H9 (cell line): ENCODE measurements at regions not wholly inside any gene's neighbourhood (a gene's known extent, or its start where the extent isn't known, plus 50 kb on each side); places are given as distances from the start of the nearest gene placed in this dataset.

ENCODE experiments used
- DNase-seq: peaks from one replicate; pipeline ENCODE4 v3.0.0-alpha.2; 2017
- H2AFZ ChIP-seq: one replicate; pipeline ENCODE4 v1.6.1; 2013; ENCODE audit warnings: mild to moderate bottlenecking, low read length, control low read depth, moderate library complexity
- H2AK5ac ChIP-seq: 2 replicates; pipeline ENCODE4 v1.6.1; 2013; ENCODE audit warnings: low read length, control low read depth, mixed read lengths; ENCODE audit not compliant: insufficient read length
- H2BK120ac ChIP-seq: one replicate; pipeline ENCODE4 v1.6.1; 2013; ENCODE audit warnings: low read depth, mild to moderate bottlenecking, low read length, control low read depth, inconsistent platforms; ENCODE audit not compliant: poor library complexity, severe bottlenecking
- H2BK12ac ChIP-seq: 2 replicates; pipeline ENCODE4 v1.6.1; 2013; ENCODE audit warnings: low read length, control low read depth, mixed read lengths, low read depth; ENCODE audit not compliant: insufficient read length
- H2BK15ac ChIP-seq: 2 replicates; pipeline ENCODE4 v1.6.1; 2013; ENCODE audit warnings: low read depth, low read length, control low read depth
- H2BK20ac ChIP-seq: one replicate; pipeline ENCODE4 v1.6.1; 2013; ENCODE audit warnings: low read depth, mild to moderate bottlenecking, low read length, control low read depth, inconsistent platforms; ENCODE audit not compliant: poor library complexity, severe bottlenecking
- H2BK5ac ChIP-seq: 2 replicates; pipeline ENCODE4 v1.6.1; 2013; ENCODE audit warnings: low read length, control low read depth, mixed read lengths; ENCODE audit not compliant: insufficient read length
- H3K14ac ChIP-seq: 2 replicates; pipeline ENCODE4 v1.6.1; 2013; ENCODE audit warnings: low read length, control low read depth; ENCODE audit not compliant: insufficient read depth
- H3K18ac ChIP-seq: 2 replicates; pipeline ENCODE4 v1.6.1; 2013; ENCODE audit warnings: low read depth, mild to moderate bottlenecking, mixed read lengths, low read length, control low read depth; ENCODE audit not compliant: insufficient read length
- H3K23ac ChIP-seq: 2 replicates; pipeline ENCODE4 v1.6.1; 2013; ENCODE audit warnings: low read length, control low read depth, mixed read lengths, low read depth; ENCODE audit not compliant: insufficient read length
- H3K23me2 ChIP-seq: 2 replicates; pipeline ENCODE4 v1.6.1; 2013; ENCODE audit warnings: low read depth, mild to moderate bottlenecking, mixed read lengths, low read length, control low read depth; ENCODE audit not compliant: insufficient read length, poor library complexity, severe bottlenecking
- H3K27ac ChIP-seq: 2 replicates; pipeline ENCODE4 v1.5.1; 2013; ENCODE audit warnings: low read length, control low read depth, mixed read lengths, low read depth; ENCODE audit not compliant: insufficient read length
- H3K27me3 ChIP-seq: 2 replicates; pipeline ENCODE4 v1.6.1; 2013; ENCODE audit warnings: low read length, control low read depth, inconsistent platforms; ENCODE audit not compliant: insufficient read depth
- H3K4ac ChIP-seq: 2 replicates; pipeline ENCODE4 v1.6.1; 2013; ENCODE audit warnings: low read depth, mild to moderate bottlenecking, control low read depth, inconsistent platforms, low read length, moderate library complexity
- H3K4me1 ChIP-seq: 2 replicates; pipeline ENCODE4 v1.6.1; 2013; ENCODE audit warnings: low read length, control low read depth, inconsistent platforms; ENCODE audit not compliant: insufficient read depth
- H3K4me2 ChIP-seq: 2 replicates; pipeline ENCODE4 v1.6.1; 2013; ENCODE audit warnings: low read length, control low read depth, mixed read lengths; ENCODE audit not compliant: insufficient read length, insufficient read depth
- H3K56ac ChIP-seq: 2 replicates; pipeline ENCODE4 v1.6.1; 2013; ENCODE audit warnings: low read depth, mild to moderate bottlenecking, mixed read lengths, low read length, control low read depth; ENCODE audit not compliant: insufficient read length
- H3K79me1 ChIP-seq: 2 replicates; pipeline ENCODE4 v1.6.1; 2013; ENCODE audit warnings: low read depth, mild to moderate bottlenecking, moderate library complexity, low read length, control low read depth, inconsistent platforms; ENCODE audit not compliant: insufficient read depth, poor library complexity, severe bottlenecking
- H3K79me2 ChIP-seq: 2 replicates; pipeline ENCODE4 v1.6.1; 2013; ENCODE audit warnings: low read length, control low read depth, inconsistent platforms; ENCODE audit not compliant: insufficient read depth
- H3K9ac ChIP-seq: 2 replicates; pipeline ENCODE4 v1.6.1; 2013; ENCODE audit warnings: low read length, control low read depth, mixed read lengths; ENCODE audit not compliant: insufficient read length; ENCODE audit errors: extremely low read depth
- H3K9me3 ChIP-seq: one replicate; pipeline ENCODE4 v1.6.1; 2013; ENCODE audit warnings: low read depth, low read length, inconsistent platforms; ENCODE audit not compliant: control insufficient read depth
- H3T11ph ChIP-seq: one replicate; pipeline ENCODE4 v1.6.1; 2013; ENCODE audit warnings: mild to moderate bottlenecking, low read length, control low read depth, inconsistent platforms
- H4K20me1 ChIP-seq: one replicate; pipeline ENCODE4 v1.6.1; 2013; ENCODE audit not compliant: control insufficient read depth, insufficient read length, insufficient read depth
- H4K5ac ChIP-seq: 2 replicates; pipeline ENCODE4 v1.6.1; 2013; ENCODE audit warnings: low read depth, mild to moderate bottlenecking, mixed read lengths, low read length, control low read depth; ENCODE audit not compliant: insufficient read length
- H4K8ac ChIP-seq: replicated peaks from 2 replicates; pipeline ENCODE4 v1.6.1; 2013; ENCODE audit warnings: low read length, control low read depth, mixed read lengths, low read depth; ENCODE audit not compliant: insufficient read length
- H4K91ac ChIP-seq: 2 replicates; pipeline ENCODE4 v1.6.1; 2013; ENCODE audit warnings: low read depth, mild to moderate bottlenecking, moderate library complexity, mixed read lengths, low read length, control low read depth; ENCODE audit not compliant: insufficient read length
- H3K27ac Mint-ChIP-seq, 3 experiments: 2 replicates in 2 of 3; 3 replicates in 1 of 3; pipeline ENCODE4 v1.8.0; 2020 to 2021; ENCODE audit warnings: mixed read lengths in 3 of 3, mild to moderate bottlenecking in 1 of 3, moderate library complexity in 1 of 3
- H3K27me3 Mint-ChIP-seq: 2 replicates; pipeline ENCODE4 v1.8.0; 2021; ENCODE audit warnings: low read depth, mild to moderate bottlenecking, moderate library complexity, mixed read lengths
- H3K36me3 Mint-ChIP-seq, 3 experiments: 2 replicates in 2 of 3; 3 replicates in 1 of 3; pipeline ENCODE4 v1.8.0; 2020 to 2021; ENCODE audit warnings: low read depth in 3 of 3, mixed read lengths in 3 of 3; ENCODE audit not compliant: insufficient read depth in 1 of 3
- H3K4me1 Mint-ChIP-seq, 2 experiments: 2 replicates each; pipeline ENCODE4 v1.8.0; 2020; ENCODE audit warnings: mixed read lengths in 2 of 2
- H3K4me3 Mint-ChIP-seq, 2 experiments: 2 replicates in 1 of 2; 3 replicates in 1 of 2; pipeline ENCODE4 v1.8.0; 2020 to 2021; ENCODE audit warnings: mild to moderate bottlenecking in 2 of 2, mixed read lengths in 2 of 2, moderate library complexity in 1 of 2
- H3K9me3 Mint-ChIP-seq, 2 experiments: 2 replicates in 1 of 2; 3 replicates in 1 of 2; pipeline ENCODE4 v1.8.0; 2020; ENCODE audit warnings: mild to moderate bottlenecking in 2 of 2, mixed read lengths in 2 of 2, moderate library complexity in 1 of 2
- WGBS: extraction: QIAGEN DNeasy Blood & Tissue Kit; methylation state at CpG from one replicate; pipeline ENCODE4 v1.1.7; 2013; ENCODE audit warnings: missing lambda C conversion rate, low lambda C conversion rate, mixed read lengths; ENCODE audit not compliant: insufficient read length; ENCODE audit errors: extremely low coverage; 5-methylcytosine and 5-hydroxymethylcytosine counted together
- TF ChIP-seq, protein P1 (sequence below): fragments of 200-600 bp; sonication (generic); conservative IDR thresholded peaks from 3 replicates; pipeline ENCODE4 v1.8.0; 2021; ENCODE audit warnings: antibody characterized with exemption, mild to moderate bottlenecking

DNA sequence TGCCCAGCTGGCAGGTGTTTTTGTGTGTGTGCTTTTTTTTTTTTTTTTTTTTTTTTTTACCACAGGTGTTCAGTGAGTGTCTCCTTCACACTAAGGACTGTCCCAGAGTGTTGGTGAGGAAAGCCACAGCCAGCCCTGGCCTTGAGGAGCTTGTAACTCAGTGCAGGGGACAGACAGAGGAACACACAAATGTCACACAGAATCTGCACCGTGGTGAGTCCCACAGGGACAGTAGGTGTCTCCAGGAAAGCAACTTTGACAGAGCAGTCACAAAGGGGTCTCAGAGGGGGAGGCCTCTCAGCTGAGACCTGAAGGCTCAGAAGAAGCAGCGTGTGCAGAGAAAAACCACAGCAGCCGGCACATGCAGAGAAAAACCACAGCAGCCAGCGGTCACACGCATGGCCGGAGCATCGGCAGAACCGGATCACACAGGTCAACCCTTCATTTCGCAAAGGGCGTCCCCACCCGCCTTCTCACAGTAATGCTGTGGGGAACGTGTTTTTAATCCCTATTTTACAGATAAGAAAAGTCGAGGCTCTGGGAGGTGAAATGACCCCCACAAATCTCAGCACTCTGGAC, 101.7 kb upstream of the PRR5 start:
- H4K20me1 ChIP-seq: no peaks in the 10 kb centered on the region
- no peak overlapping the region for H2AFZ ChIP-seq
- H2BK5ac ChIP-seq: no peak overlapping the region
- H3K14ac ChIP-seq: no peak overlapping the region
- no peak overlapping the region for H4K5ac ChIP-seq
- no peak for DNase-seq
- H4K8ac ChIP-seq: no peak overlapping the region
- H2BK12ac ChIP-seq: no peak overlapping the region
- H3K9me3 ChIP-seq: no peaks in the 10 kb centered on the region
- no peak overlapping the region for H3T11ph ChIP-seq
- no peak overlapping the region for H3K4ac ChIP-seq
- H2AK5ac ChIP-seq: no peak overlapping the region
- TF ChIP-seq, protein P1, sequence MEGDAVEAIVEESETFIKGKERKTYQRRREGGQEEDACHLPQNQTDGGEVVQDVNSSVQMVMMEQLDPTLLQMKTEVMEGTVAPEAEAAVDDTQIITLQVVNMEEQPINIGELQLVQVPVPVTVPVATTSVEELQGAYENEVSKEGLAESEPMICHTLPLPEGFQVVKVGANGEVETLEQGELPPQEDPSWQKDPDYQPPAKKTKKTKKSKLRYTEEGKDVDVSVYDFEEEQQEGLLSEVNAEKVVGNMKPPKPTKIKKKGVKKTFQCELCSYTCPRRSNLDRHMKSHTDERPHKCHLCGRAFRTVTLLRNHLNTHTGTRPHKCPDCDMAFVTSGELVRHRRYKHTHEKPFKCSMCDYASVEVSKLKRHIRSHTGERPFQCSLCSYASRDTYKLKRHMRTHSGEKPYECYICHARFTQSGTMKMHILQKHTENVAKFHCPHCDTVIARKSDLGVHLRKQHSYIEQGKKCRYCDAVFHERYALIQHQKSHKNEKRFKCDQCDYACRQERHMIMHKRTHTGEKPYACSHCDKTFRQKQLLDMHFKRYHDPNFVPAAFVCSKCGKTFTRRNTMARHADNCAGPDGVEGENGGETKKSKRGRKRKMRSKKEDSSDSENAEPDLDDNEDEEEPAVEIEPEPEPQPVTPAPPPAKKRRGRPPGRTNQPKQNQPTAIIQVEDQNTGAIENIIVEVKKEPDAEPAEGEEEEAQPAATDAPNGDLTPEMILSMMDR: no peak
- H3K23me2 ChIP-seq: no peaks in the 10 kb centered on the region
- no peak overlapping the region for H4K91ac ChIP-seq
- H2BK20ac ChIP-seq: no peak overlapping the region
- H2BK120ac ChIP-seq: no peak overlapping the region
- no peaks in the 10 kb centered on the region for H3K79me1 ChIP-seq
- no peak overlapping the region for H3K56ac ChIP-seq
- Mint-ChIP-seq H3K27me3 (peaks cover 4% of the 10 kb centered on the region), H3K4me1 (peaks cover 6 to 13% of the 10 kb centered on the region in 2 experiments; a peak in 3 of 4 replicates), H3K4me3 (no peak overlapping the region), H3K36me3 (no peaks in the 10 kb centered on the region), H3K27ac (no peak overlapping the region), H3K9me3 (no peaks in the 10 kb centered on the region; a peak in 1 of 5 replicates)
- no peak overlapping the region for H2BK15ac ChIP-seq
- no peaks in the 10 kb centered on the region for H3K4me1 ChIP-seq
- H3K4me2 ChIP-seq: no peak overlapping the region
- no peaks in the 10 kb centered on the region for H3K79me2 ChIP-seq
- H3K27ac ChIP-seq: no peak overlapping the region
- H3K9ac ChIP-seq: no peak overlapping the region
- H3K18ac ChIP-seq: no peak overlapping the region
- H3K27me3 ChIP-seq: no peaks in the 10 kb centered on the region
- no peak overlapping the region for H3K23ac ChIP-seq
- WGBS: no CpG with 5 or more reads among the region's 13 CpGs
